ENCODE measurements at regions not wholly inside any gene's neighbourhood (a gene's known extent, or its start where the extent isn't known, plus 50 kb on each side); places are given as distances from the start of the nearest gene placed in this dataset.

DNA sequence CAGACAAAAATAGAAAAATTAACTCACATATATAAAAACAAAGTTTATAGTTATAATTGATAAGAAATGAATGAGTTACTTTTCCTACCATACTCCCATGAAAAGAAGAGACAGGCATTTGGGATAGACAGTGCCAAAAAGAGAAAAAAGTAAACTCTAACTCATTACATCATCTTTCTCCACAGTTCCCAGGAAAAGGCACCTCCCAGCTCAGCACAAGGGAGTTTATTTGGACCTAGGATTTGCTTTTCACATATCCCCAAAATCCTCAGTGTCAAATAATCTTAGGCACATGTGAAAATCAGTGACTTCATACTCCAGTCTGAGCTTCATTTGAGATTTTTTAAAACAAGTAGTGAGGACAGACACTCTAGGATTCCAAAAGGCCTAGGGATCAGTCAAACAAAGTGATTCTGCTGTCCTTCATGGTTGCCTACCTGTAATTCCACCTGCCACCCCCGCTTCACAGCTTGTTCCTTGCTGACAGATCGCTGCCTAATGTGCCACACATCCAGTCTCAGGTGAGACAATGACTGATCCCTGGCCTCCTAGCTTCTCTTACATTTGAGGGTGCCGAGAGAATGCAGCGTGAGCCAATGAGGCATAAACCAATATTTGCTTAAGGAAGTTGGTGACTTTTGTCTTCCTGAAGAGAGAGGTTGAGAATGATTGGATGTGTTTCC lies 573.7 kb downstream of the TBL1XR1 start:
- Histone ChIP-seq H3K27ac (ENCODE audit: insufficient read length, low read depth, low read length) (no peak overlapping the region), H2AFZ (ENCODE audit: low read length) (no peak overlapping the region)

More for the DNA sequence above, 573.7 kb downstream of the TBL1XR1 start:
- Histone ChIP-seq H2BK12ac (ENCODE audit: insufficient read length, low read depth, low read length) (no peak overlapping the region), H3K18ac (ENCODE audit: insufficient read length, low read depth, low read length) (no peak overlapping the region), H3K56ac (ENCODE audit: insufficient read length, low read depth, low read length) (no peak overlapping the region), H2AK5ac (ENCODE audit: insufficient read length, low read length) (no peak overlapping the region), H3K4me1 (ENCODE audit: insufficient read depth, low read length) (no peaks in the 10 kb centered on the region), H4K5ac (ENCODE audit: insufficient read length, low read depth, low read length) (no peak overlapping the region), H3K79me2 (ENCODE audit: insufficient read depth, low read length) (no peaks in the 10 kb centered on the region), H4K20me1 (ENCODE audit: control insufficient read depth, insufficient read depth, insufficient read length) (no peaks in the 10 kb centered on the region), H3K14ac (ENCODE audit: insufficient read depth, low read length) (no peak overlapping the region), H2BK120ac (ENCODE audit: low read depth, low read length, poor library complexity, severe bottlenecking) (no peak overlapping the region), H3K79me1 (ENCODE audit: insufficient read depth, low read depth, low read length, poor library complexity, severe bottlenecking) (no peaks in the 10 kb centered on the region), H3K23ac (ENCODE audit: insufficient read length, low read depth, low read length) (no peak overlapping the region), H3K4me2 (ENCODE audit: insufficient read depth, insufficient read length, low read length) (no peak overlapping the region), H3K23me2 (ENCODE audit: insufficient read length, low read depth, low read length, poor library complexity, severe bottlenecking) (no peaks in the 10 kb centered on the region), H3T11ph (ENCODE audit: low read length) (no peak overlapping the region), H3K27me3 (ENCODE audit: insufficient read depth, low read length) (no peaks in the 10 kb centered on the region), H2BK5ac (ENCODE audit: insufficient read length, low read length) (no peak overlapping the region), H3K9ac (ENCODE audit: extremely low read depth, insufficient read length, low read length) (no peak overlapping the region), H4K91ac (ENCODE audit: insufficient read length, low read depth, low read length) (no peak overlapping the region), H3K4ac (ENCODE audit: low read depth, low read length) (no peak overlapping the region), H4K8ac (replicated peaks; ENCODE audit: insufficient read length, low read depth, low read length) (no peak overlapping the region), H3K9me3 (ENCODE audit: control insufficient read depth, low read depth, low read length) (no peaks in the 10 kb centered on the region), H2BK15ac (ENCODE audit: low read depth, low read length) (no peak overlapping the region), H2BK20ac (ENCODE audit: low read depth, low read length, poor library complexity, severe bottlenecking) (no peak overlapping the region)
- H3K36me3 Mint-ChIP-seq (ENCODE audit: insufficient read depth in 1 of 3, low read depth in 3 of 3): no peaks in the 10 kb centered on the region
- no peak for DNase-seq
- H3K4me1 Mint-ChIP-seq: no peaks in the 10 kb centered on the region
- no peak overlapping the region for H3K4me3 Mint-ChIP-seq
- no peak for TF ChIP-seq CTCF (conservative IDR thresholded peaks at IDR 0.05)
- no peak overlapping the region for H3K27ac Mint-ChIP-seq
- no CpG with 5 or more reads among the region's 4 CpGs for WGBS (ENCODE audit: extremely low coverage, insufficient read length, low lambda C conversion rate)
- no peaks in the 10 kb centered on the region for H3K9me3 Mint-ChIP-seq
- no peaks in the 10 kb centered on the region for H3K27me3 Mint-ChIP-seq (ENCODE audit: low read depth)

Data from H9 (cell line).